Liver (tissue), 8 donors: ENCODE measurements at regions not wholly inside any gene's neighbourhood (a gene's known extent, or its start where the extent isn't known, plus 50 kb on each side); places are given as distances from the start of the nearest gene placed in this dataset.

ENCODE experiments used
- DNase-seq: peaks from one replicate; pipeline ENCODE4 v3.0.0-alpha.2; 2017; ENCODE audit warnings: low spot score
- H3K27ac ChIP-seq, 2 donors: one replicate each; pipeline ENCODE4 v1.7.0; 2013; ENCODE audit warnings: inconsistent platforms in 2 of 2, low read length in 2 of 2, control low read depth in 1 of 2, low read depth in 1 of 2, mild to moderate bottlenecking in 1 of 2
- H3K27me3 ChIP-seq, 4 donors: one replicate each; pipeline versions ENCODE4 v1.6.1 to v1.7.0; 2013; ENCODE audit warnings: low read length in 3 of 4, inconsistent platforms in 1 of 4, mild to moderate bottlenecking in 1 of 4, moderate library complexity in 1 of 4; ENCODE audit not compliant: control insufficient read depth in 4 of 4, insufficient read depth in 4 of 4
- H3K36me3 ChIP-seq, 4 donors: one replicate each; pipeline versions ENCODE4 v1.6.1 to v1.7.0; 2013; ENCODE audit warnings: low read length in 3 of 4, mild to moderate bottlenecking in 3 of 4, low read depth in 1 of 4, moderate library complexity in 1 of 4; ENCODE audit not compliant: control insufficient read depth in 4 of 4, insufficient read depth in 3 of 4
- H3K4me1 ChIP-seq, 4 donors: one replicate each; pipeline versions ENCODE4 v1.6.1 to v1.7.0; 2013; ENCODE audit warnings: low read length in 3 of 4, mild to moderate bottlenecking in 3 of 4, moderate library complexity in 1 of 4; ENCODE audit not compliant: control insufficient read depth in 4 of 4, insufficient read depth in 4 of 4
- H3K4me3 ChIP-seq, 3 donors: one replicate each; pipeline versions ENCODE4 v1.6.1 to v1.7.0; 2013; ENCODE audit warnings: low read length in 3 of 3, control low read depth in 1 of 3, low read depth in 1 of 3, mild to moderate bottlenecking in 1 of 3
- H3K9ac ChIP-seq, 2 donors: one replicate each; pipeline ENCODE4 v1.7.0; 2013; ENCODE audit warnings: low read length in 2 of 2, mild to moderate bottlenecking in 2 of 2, moderate library complexity in 2 of 2, control low read depth in 1 of 2, low read depth in 1 of 2
- H3K9me3 ChIP-seq, 4 donors: one replicate each; pipeline versions ENCODE4 v1.6.1 to v1.7.0; 2013; ENCODE audit warnings: low read length in 3 of 4; ENCODE audit not compliant: control insufficient read depth in 4 of 4
- EGR1 ChIP-seq, 2 donors: IDR thresholded peaks; 2 replicates each; pipeline ENCODE4 v1.6.1; 2016 to 2018; ENCODE audit warnings: antibody characterized with exemption in 2 of 2, low read depth in 2 of 2
- FOXA1 ChIP-seq: IDR thresholded peaks from 2 replicates; pipeline ENCODE4 v1.6.1; 2016; ENCODE audit warnings: antibody characterized with exemption
- FOXA2 ChIP-seq: IDR thresholded peaks from 2 replicates; pipeline ENCODE4 v1.6.1; 2016; ENCODE audit warnings: antibody characterized with exemption
- GABPA ChIP-seq, 2 donors: IDR thresholded peaks in 1 of 2; conservative IDR thresholded peaks in 1 of 2; 2 replicates each; pipeline ENCODE4 v1.6.1; 2016; ENCODE audit warnings: antibody characterized with exemption in 2 of 2, mild to moderate bottlenecking in 1 of 2, moderate library complexity in 1 of 2
- HNF4A ChIP-seq, 2 donors: conservative IDR thresholded peaks; 2 replicates each; pipeline ENCODE4 v1.6.1; 2016; ENCODE audit warnings: antibody characterized with exemption in 2 of 2, mild to moderate bottlenecking in 2 of 2
- HNF4G ChIP-seq: IDR thresholded peaks from 2 replicates; pipeline ENCODE4 v1.6.1; 2016; ENCODE audit warnings: antibody characterized with exemption
- JUND ChIP-seq, 2 donors: IDR thresholded peaks; 2 replicates each; pipeline ENCODE4 v1.6.1; 2016; ENCODE audit warnings: antibody characterized with exemption in 2 of 2
- NR2F2 ChIP-seq: IDR thresholded peaks from 2 replicates; pipeline ENCODE4 v1.6.1; 2016; ENCODE audit warnings: antibody characterized with exemption
- RAD21 ChIP-seq, 2 donors: IDR thresholded peaks; 2 replicates each; pipeline ENCODE4 v1.6.1; 2016; ENCODE audit warnings: antibody characterized with exemption in 2 of 2, mild to moderate bottlenecking in 2 of 2
- RXRA ChIP-seq, 2 donors: IDR thresholded peaks; 2 replicates each; pipeline ENCODE4 v1.6.1; 2017 to 2018; ENCODE audit warnings: antibody characterized with exemption in 2 of 2, mild to moderate bottlenecking in 1 of 2
- SP1 ChIP-seq: IDR thresholded peaks from 2 replicates; pipeline ENCODE4 v1.6.1; 2018; ENCODE audit warnings: antibody characterized with exemption, mild to moderate bottlenecking
- TAF1 ChIP-seq: conservative IDR thresholded peaks from 2 replicates; pipeline ENCODE4 v1.6.1; 2016; ENCODE audit warnings: antibody characterized with exemption, mild to moderate bottlenecking
- YY1 ChIP-seq: IDR thresholded peaks from 2 replicates; pipeline ENCODE4 v1.6.1; 2016; ENCODE audit warnings: antibody characterized with exemption, mild to moderate bottlenecking
- WGBS: extraction: QIAGEN DNeasy Blood & Tissue Kit; methylation state at CpG from one replicate; pipeline ENCODE4 v1.1.7; 2013; 5-methylcytosine and 5-hydroxymethylcytosine counted together
- TF ChIP-seq, protein P1 (sequence below): IDR thresholded peaks from 2 replicates; pipeline ENCODE4 v1.6.1; 2016; ENCODE audit warnings: antibody characterized with exemption
- TF ChIP-seq, protein P2 (sequence below): IDR thresholded peaks from 2 replicates; pipeline ENCODE4 v1.6.1; 2016; ENCODE audit warnings: antibody characterized with exemption, mild to moderate bottlenecking
- TF ChIP-seq, protein P3 (sequence below): IDR thresholded peaks from 2 replicates; pipeline ENCODE4 v1.6.1; 2016; ENCODE audit warnings: antibody characterized with exemption
- TF ChIP-seq, protein P4 (sequence below): IDR thresholded peaks from 2 replicates; pipeline ENCODE4 v1.6.1; 2016; ENCODE audit warnings: antibody characterized with exemption
- TF ChIP-seq, protein P5 (sequence below): fragments of 150-350 bp; IDR thresholded peaks from 2 replicates; pipeline ENCODE4 v1.5.1; 2017; ENCODE audit warnings: improper control_type of control experiment, low read depth, low read length; ENCODE audit not compliant: missing input control
- donor health status: healthy.
- donor health status: healthy.
- donor health status: healthy.
- donor health status: healthy.
- donor health status: healthy.

DNA sequence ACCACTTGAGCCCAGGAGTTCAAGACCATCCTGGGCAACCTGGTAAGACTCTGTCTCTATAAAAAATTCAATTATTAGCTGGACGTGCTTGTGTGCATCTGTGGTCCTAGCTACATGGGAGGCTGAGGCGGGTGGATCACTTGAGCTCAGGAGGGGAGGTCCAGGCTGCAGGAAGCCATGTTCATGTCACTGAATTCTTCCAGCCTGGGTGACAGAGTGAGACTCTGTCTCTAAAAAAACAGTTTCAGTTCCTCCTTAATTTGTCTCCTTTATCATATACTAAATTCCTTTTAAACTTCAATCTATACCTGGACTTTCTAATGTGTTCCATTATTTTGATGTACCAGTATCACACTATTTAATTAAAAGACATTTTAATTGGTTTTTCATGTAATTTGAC is 422.2 kb upstream of the TLE4 start:
- no peaks in the 10 kb centered on the region for H3K4me1 ChIP-seq
- 88% methylated on average over 2 of the region's 2 CpGs for WGBS
- no peak overlapping the region for H3K9ac ChIP-seq
- TF ChIP-seq HNF4A (conservative IDR thresholded peaks at IDR 0.05) (no peak), RXRA (IDR thresholded peaks at IDR 0.05) (no peak), FOXA2 (no peak), HNF4G (no peak), GABPA (IDR thresholded peaks at IDR 0.05 in 1 of 2, conservative IDR thresholded peaks at IDR 0.05 in 1 of 2) (no peak), SP1 (no peak), RAD21 (IDR thresholded peaks at IDR 0.05) (no peak), JUND (IDR thresholded peaks at IDR 0.05) (no peak), FOXA1 (no peak), TAF1 (no peak), YY1 (no peak), EGR1 (IDR thresholded peaks at IDR 0.05; ENCODE audit: low read depth in 2 of 2) (no peak), NR2F2 (no peak)
- TF ChIP-seq, protein P1, sequence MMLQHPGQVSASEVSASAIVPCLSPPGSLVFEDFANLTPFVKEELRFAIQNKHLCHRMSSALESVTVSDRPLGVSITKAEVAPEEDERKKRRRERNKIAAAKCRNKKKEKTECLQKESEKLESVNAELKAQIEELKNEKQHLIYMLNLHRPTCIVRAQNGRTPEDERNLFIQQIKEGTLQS: no peak
- TF ChIP-seq, protein P2, sequence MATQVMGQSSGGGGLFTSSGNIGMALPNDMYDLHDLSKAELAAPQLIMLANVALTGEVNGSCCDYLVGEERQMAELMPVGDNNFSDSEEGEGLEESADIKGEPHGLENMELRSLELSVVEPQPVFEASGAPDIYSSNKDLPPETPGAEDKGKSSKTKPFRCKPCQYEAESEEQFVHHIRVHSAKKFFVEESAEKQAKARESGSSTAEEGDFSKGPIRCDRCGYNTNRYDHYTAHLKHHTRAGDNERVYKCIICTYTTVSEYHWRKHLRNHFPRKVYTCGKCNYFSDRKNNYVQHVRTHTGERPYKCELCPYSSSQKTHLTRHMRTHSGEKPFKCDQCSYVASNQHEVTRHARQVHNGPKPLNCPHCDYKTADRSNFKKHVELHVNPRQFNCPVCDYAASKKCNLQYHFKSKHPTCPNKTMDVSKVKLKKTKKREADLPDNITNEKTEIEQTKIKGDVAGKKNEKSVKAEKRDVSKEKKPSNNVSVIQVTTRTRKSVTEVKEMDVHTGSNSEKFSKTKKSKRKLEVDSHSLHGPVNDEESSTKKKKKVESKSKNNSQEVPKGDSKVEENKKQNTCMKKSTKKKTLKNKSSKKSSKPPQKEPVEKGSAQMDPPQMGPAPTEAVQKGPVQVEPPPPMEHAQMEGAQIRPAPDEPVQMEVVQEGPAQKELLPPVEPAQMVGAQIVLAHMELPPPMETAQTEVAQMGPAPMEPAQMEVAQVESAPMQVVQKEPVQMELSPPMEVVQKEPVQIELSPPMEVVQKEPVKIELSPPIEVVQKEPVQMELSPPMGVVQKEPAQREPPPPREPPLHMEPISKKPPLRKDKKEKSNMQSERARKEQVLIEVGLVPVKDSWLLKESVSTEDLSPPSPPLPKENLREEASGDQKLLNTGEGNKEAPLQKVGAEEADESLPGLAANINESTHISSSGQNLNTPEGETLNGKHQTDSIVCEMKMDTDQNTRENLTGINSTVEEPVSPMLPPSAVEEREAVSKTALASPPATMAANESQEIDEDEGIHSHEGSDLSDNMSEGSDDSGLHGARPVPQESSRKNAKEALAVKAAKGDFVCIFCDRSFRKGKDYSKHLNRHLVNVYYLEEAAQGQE: no peak
- TF ChIP-seq, protein P3, sequence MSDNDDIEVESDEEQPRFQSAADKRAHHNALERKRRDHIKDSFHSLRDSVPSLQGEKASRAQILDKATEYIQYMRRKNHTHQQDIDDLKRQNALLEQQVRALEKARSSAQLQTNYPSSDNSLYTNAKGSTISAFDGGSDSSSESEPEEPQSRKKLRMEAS: no peak
- TF ChIP-seq, protein P4, sequence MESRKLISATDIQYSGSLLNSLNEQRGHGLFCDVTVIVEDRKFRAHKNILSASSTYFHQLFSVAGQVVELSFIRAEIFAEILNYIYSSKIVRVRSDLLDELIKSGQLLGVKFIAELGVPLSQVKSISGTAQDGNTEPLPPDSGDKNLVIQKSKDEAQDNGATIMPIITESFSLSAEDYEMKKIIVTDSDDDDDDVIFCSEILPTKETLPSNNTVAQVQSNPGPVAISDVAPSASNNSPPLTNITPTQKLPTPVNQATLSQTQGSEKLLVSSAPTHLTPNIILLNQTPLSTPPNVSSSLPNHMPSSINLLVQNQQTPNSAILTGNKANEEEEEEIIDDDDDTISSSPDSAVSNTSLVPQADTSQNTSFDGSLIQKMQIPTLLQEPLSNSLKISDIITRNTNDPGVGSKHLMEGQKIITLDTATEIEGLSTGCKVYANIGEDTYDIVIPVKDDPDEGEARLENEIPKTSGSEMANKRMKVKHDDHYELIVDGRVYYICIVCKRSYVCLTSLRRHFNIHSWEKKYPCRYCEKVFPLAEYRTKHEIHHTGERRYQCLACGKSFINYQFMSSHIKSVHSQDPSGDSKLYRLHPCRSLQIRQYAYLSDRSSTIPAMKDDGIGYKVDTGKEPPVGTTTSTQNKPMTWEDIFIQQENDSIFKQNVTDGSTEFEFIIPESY: no peak
- TF ChIP-seq, protein P5, sequence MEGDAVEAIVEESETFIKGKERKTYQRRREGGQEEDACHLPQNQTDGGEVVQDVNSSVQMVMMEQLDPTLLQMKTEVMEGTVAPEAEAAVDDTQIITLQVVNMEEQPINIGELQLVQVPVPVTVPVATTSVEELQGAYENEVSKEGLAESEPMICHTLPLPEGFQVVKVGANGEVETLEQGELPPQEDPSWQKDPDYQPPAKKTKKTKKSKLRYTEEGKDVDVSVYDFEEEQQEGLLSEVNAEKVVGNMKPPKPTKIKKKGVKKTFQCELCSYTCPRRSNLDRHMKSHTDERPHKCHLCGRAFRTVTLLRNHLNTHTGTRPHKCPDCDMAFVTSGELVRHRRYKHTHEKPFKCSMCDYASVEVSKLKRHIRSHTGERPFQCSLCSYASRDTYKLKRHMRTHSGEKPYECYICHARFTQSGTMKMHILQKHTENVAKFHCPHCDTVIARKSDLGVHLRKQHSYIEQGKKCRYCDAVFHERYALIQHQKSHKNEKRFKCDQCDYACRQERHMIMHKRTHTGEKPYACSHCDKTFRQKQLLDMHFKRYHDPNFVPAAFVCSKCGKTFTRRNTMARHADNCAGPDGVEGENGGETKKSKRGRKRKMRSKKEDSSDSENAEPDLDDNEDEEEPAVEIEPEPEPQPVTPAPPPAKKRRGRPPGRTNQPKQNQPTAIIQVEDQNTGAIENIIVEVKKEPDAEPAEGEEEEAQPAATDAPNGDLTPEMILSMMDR: no peak
- peaks cover 0 to 4% (median 2%) of the 10 kb centered on the region in 4 donors for H3K27me3 ChIP-seq
- no peak for DNase-seq
- no peak overlapping the region for H3K4me3 ChIP-seq
- H3K9me3 ChIP-seq: no peaks in the 10 kb centered on the region
- no peaks in the 10 kb centered on the region for H3K36me3 ChIP-seq
- no peak overlapping the region for H3K27ac ChIP-seq
